Gastroesophageal sphincter (tissue), 4 donors: ENCODE measurements at regions not wholly inside any gene's neighbourhood (a gene's known extent, or its start where the extent isn't known, plus 50 kb on each side); places are given as distances from the start of the nearest gene placed in this dataset.
A peak's percentile ranks its signal among the peaks of the same experiment; 100 is the strongest.
"Not testable (repeated sequence)": the region's sequence is repeated elsewhere in the genome, so short reads cannot be mapped to it uniquely, and the experiment has no call there.

Source experiments
- ATAC-seq: fragments of 150-250 bp; one replicate; pipeline ENCODE4 v1.9.1; 2016; ENCODE audit warnings: mild to moderate bottlenecking, moderate library complexity
- H3K27ac ChIP-seq, 4 donors: fragments of 200-600 bp; sonication (generic) in 3 of 4; 1 replicate in 3 of 4; 2 replicates in 1 of 4; pipeline ENCODE4 v1.5.1; 2016 to 2019
- H3K27me3 ChIP-seq: fragments of 200-600 bp; sonication (generic); one replicate; pipeline ENCODE4 v1.5.1; 2019
- H3K36me3 ChIP-seq, 2 donors: fragments of 200-600 bp; sonication (generic); one replicate each; pipeline ENCODE4 v1.5.1; 2019; ENCODE audit warnings: control low read depth in 1 of 2
- H3K4me1 ChIP-seq, 3 donors: fragments of 200-600 bp; sonication (generic); 1 replicate in 2 of 3; 2 replicates in 1 of 3; pipeline ENCODE4 v1.5.1; 2016 to 2019; ENCODE audit warnings: control low read depth in 2 of 3
- H3K4me3 ChIP-seq, 2 donors: fragments of 200-600 bp; sonication (generic); one replicate each; pipeline ENCODE4 v1.5.1; 2019; ENCODE audit warnings: mild to moderate bottlenecking in 1 of 2, moderate library complexity in 1 of 2
- H3K9me3 ChIP-seq, 3 donors: fragments of 200-600 bp; sonication (generic); one replicate each; pipeline ENCODE4 v1.5.1; 2017 to 2019; ENCODE audit warnings: control low read depth in 2 of 3
- CTCF ChIP-seq, 4 experiments: fragments of 200-600 bp in 2 of 4; fragments of 450-650 bp in 2 of 4; sonication (generic) in 1 of 4; IDR thresholded peaks; one replicate each; pipeline ENCODE4 v1.5.1; 2017 to 2019; ENCODE audit warnings: antibody characterized with exemption in 4 of 4, mild to moderate bottlenecking in 2 of 4, moderate library complexity in 2 of 4
- EP300 ChIP-seq: sonication (generic); formaldehyde crosslinking; IDR thresholded peaks from one replicate; pipeline ENCODE4 v1.6.1; 2017; ENCODE audit warnings: antibody characterized with exemption, mild to moderate bottlenecking
- POLR2A ChIP-seq, 2 donors: fragments of 450-650 bp; IDR thresholded peaks; one replicate each; pipeline ENCODE4 v1.6.1; 2017; ENCODE audit warnings: antibody characterized with exemption in 2 of 2, mild to moderate bottlenecking in 2 of 2, moderate library complexity in 1 of 2
- POLR2AphosphoS5 ChIP-seq: sonication (generic); formaldehyde crosslinking; IDR thresholded peaks from one replicate; pipeline ENCODE4 v1.6.1; 2017; ENCODE audit warnings: antibody characterized with exemption
- WGBS, 2 donors: methylation state at CpG; one replicate each; pipeline ENCODE4 v1.1.5; 2018; ENCODE audit warnings: low coverage in 1 of 2; 5-methylcytosine and 5-hydroxymethylcytosine counted together

GRCh38 chr14:22358726-22359125 is 230.3 kb downstream of the DAD1 start:
- no peaks in the 10 kb centered on the region for H3K36me3 ChIP-seq
- no peak for ATAC-seq
- peaks cover 0 to 27% (median 0%) of the 10 kb centered on the region in 3 donors for H3K9me3 ChIP-seq
- no peak overlapping the region for H3K27ac ChIP-seq
- TF ChIP-seq POLR2A (IDR thresholded peaks at IDR 0.05): no peak
- no peak for TF ChIP-seq CTCF (IDR thresholded peaks at IDR 0.05)
- no peak for TF ChIP-seq POLR2AphosphoS5
- peaks cover 9% of the 10 kb centered on the region for H3K27me3 ChIP-seq
- no peak overlapping the region for H3K4me3 ChIP-seq
- H3K4me1 ChIP-seq: no peaks in the 10 kb centered on the region

GRCh38 chr14:22349281-22349680 is 239.7 kb downstream of the DAD1 start:
- ATAC-seq, H3K27ac ChIP-seq, H3K4me1 ChIP-seq, H3K36me3 ChIP-seq, H3K4me3 ChIP-seq, H3K9me3 ChIP-seq: not testable (repeated sequence)
- peaks cover 12% of the 10 kb centered on the region for H3K27me3 ChIP-seq
- WGBS, 2 donors: no CpG with 5 or more reads among the region's 4 CpGs

GRCh38 chr14:22344673-22345072 is 244.4 kb downstream of the DAD1 start:
- 78 to 82% methylated on average over 3 of the region's 3 CpGs for WGBS, 2 donors
- no peaks in the 10 kb centered on the region for H3K4me1 ChIP-seq

GRCh38 chr14:22344209-22344608 is 244.8 kb downstream of the DAD1 start:
- WGBS, 2 donors: 84 to 86% methylated on average over 3 to 4 of the region's 4 CpGs
- not testable (repeated sequence) for H3K27me3 ChIP-seq, H3K4me1 ChIP-seq, H3K4me3 ChIP-seq, H3K36me3 ChIP-seq, ATAC-seq, H3K27ac ChIP-seq
- peaks cover 0 to 21% (median 0%) of the 10 kb centered on the region in 3 donors for H3K9me3 ChIP-seq

More at GRCh38 chr14:22344673-22345072, 244.4 kb downstream of the DAD1 start:
- TF ChIP-seq EP300: no peak
- TF ChIP-seq CTCF (IDR thresholded peaks at IDR 0.05): no peak
- no peak for TF ChIP-seq POLR2A (IDR thresholded peaks at IDR 0.05)
- TF ChIP-seq POLR2AphosphoS5: no peak
- ATAC-seq: no peak
- no peak overlapping the region for H3K27ac ChIP-seq
- no peaks in the 10 kb centered on the region for H3K36me3 ChIP-seq
- peaks cover 0 to 21% (median 0%) of the 10 kb centered on the region in 3 donors for H3K9me3 ChIP-seq
- H3K4me3 ChIP-seq: no peak overlapping the region
- H3K27me3 ChIP-seq: peaks cover 12% of the 10 kb centered on the region

- no peak overlapping the region for H3K4me3 ChIP-seq
- H3K36me3 ChIP-seq: no peaks in the 10 kb centered on the region
- H3K4me1 ChIP-seq: peaks cover 0 to 21% (median 3%) of the 10 kb centered on the region in 3 donors
- 92% methylated on average over 3 of the region's 3 CpGs; no CpG with 5 or more reads in 1 of the 2 donors for WGBS, 2 donors
- peaks cover 0 to 21% (median 0%) of the 10 kb centered on the region in 3 donors for H3K9me3 ChIP-seq
- peak overlapping the region in 1 of 4 donors; percentile 75 for H3K27ac ChIP-seq
- H3K27me3 ChIP-seq: no peaks in the 10 kb centered on the region
- no peak for ATAC-seq
- TF ChIP-seq CTCF (IDR thresholded peaks at IDR 0.05): no peak
- TF ChIP-seq POLR2A (IDR thresholded peaks at IDR 0.05): no peak
- TF ChIP-seq EP300: no peak
- TF ChIP-seq POLR2AphosphoS5: no peak
Observed at GRCh38 chr14:22341049-22341448, 248.0 kb downstream of the DAD1 start.

GRCh38 chr14:22338917-22339715 is 249.9 kb downstream of the DAD1 start:
- H3K4me3 ChIP-seq: no peak overlapping the region
- peak; percentile 33 for TF ChIP-seq POLR2AphosphoS5
- TF ChIP-seq EP300: no peak
- TF ChIP-seq CTCF (IDR thresholded peaks at IDR 0.05): no peak
- peak; percentile 93 for ATAC-seq
- H3K27ac ChIP-seq: peak overlapping the region in 3 of 4 donors; percentile 53 to 75 (median 61)
- 19 to 26% methylated on average over 6 to 7 of the region's 8 CpGs for WGBS, 2 donors
- no peaks in the 10 kb centered on the region for H3K27me3 ChIP-seq
- H3K36me3 ChIP-seq: no peaks in the 10 kb centered on the region
- H3K4me1 ChIP-seq: peaks cover 0 to 21% (median 3%) of the 10 kb centered on the region in 3 donors
- peaks cover 0 to 11% (median 0%) of the 10 kb centered on the region in 3 donors for H3K9me3 ChIP-seq
